HepG2 (cell line): ENCODE measurements at regions not wholly inside any gene's neighbourhood (a gene's known extent, or its start where the extent isn't known, plus 50 kb on each side); places are given as distances from the start of the nearest gene placed in this dataset.

Source experiments
- ATAC-seq: fragments of 200-7000 bp; cut with Tn5 transposase; 3 replicates; pipeline ENCODE4 v1.9.1; 2020; ENCODE audit warnings: mild to moderate bottlenecking, moderate library complexity
- BruUV-seq: library from RNA; stranded (reverse); fragments of 400-500 nt; replicated peaks from 2 replicates; lab custom pipeline; 2021; lab: Mats Ljungman, UMichigan
- CTCF ChIA-PET: fragments of 300-600 bp; formaldehyde crosslinking; extraction: SDS; loops from one replicate; lab custom pipeline; 2021; ENCODE audit warnings: low total read pairs, inconsistent platforms, low intra/inter-chr PET ratio; lab: Yijun Ruan, JAX
- POLR2A ChIA-PET: fragments of 350-600 bp; sonication (Branson Sonifier 250); formaldehyde crosslinking; loops from one replicate; lab custom pipeline; 2020; ENCODE audit warnings: antibody characterized with exemption, inconsistent platforms; lab: Yijun Ruan, JAX
- DNase-seq: peaks from one replicate; pipeline ENCODE4 v3.0.0-alpha.2; 2015; ENCODE audit warnings: low spot score
- FAIRE-seq: peaks from 3 replicates; lab custom pipeline; 2011; peaks lifted over from hg19 to GRCh38; lab: Jason Lieb, UNC
- H2AFZ ChIP-seq: one replicate; pipeline ENCODE4 v1.6.1; 2011; ENCODE audit warnings: low read length, inconsistent platforms
- H3K27ac ChIP-seq: fragments of 300-600 bp; 3 replicates; pipeline ENCODE4 v1.8.0; 2011; ENCODE audit warnings: mixed run types, mild to moderate bottlenecking, mixed read lengths, low read length, inconsistent platforms; ENCODE audit not compliant: insufficient read depth; ENCODE audit errors: extremely low read length
- H3K27me3 ChIP-seq, 2 experiments: fragments of 200-600 bp in 1 of 2; 2 replicates in 1 of 2; 3 replicates in 1 of 2; pipeline versions ENCODE4 v1.6.0 to v1.8.0; 2011; ENCODE audit warnings: low read length in 2 of 2, mild to moderate bottlenecking in 2 of 2, moderate library complexity in 2 of 2, inconsistent platforms in 1 of 2; ENCODE audit not compliant: insufficient read depth in 2 of 2, control insufficient read depth in 1 of 2
- H3K36me3 ChIP-seq, 2 experiments: fragments of 200-600 bp in 1 of 2; replicated peaks in 1 of 2; 2 replicates in 1 of 2; 3 replicates in 1 of 2; pipeline versions ENCODE4 v1.5.1 to v1.8.0; 2011; ENCODE audit warnings: low read length in 2 of 2, inconsistent platforms in 1 of 2; ENCODE audit not compliant: insufficient read depth in 2 of 2, control insufficient read depth in 1 of 2
- H3K4me1 ChIP-seq: 2 replicates; pipeline ENCODE4 v1.5.1; 2012; ENCODE audit warnings: low read length, inconsistent platforms; ENCODE audit not compliant: insufficient read depth
- H3K4me2 ChIP-seq: 2 replicates; pipeline ENCODE4 v1.6.0; 2011; ENCODE audit warnings: low read depth, low read length, inconsistent platforms
- H3K4me3 ChIP-seq, 3 experiments: fragments of 200-600 bp in 1 of 3; sonication (generic), shearing (Covaris generic) in 1 of 3; replicated peaks in 1 of 3; 2 replicates each; pipeline ENCODE4 v1.5.1; 2011 to 2016; ENCODE audit warnings: low read length in 3 of 3, inconsistent platforms in 2 of 3, low read depth in 2 of 3, mild to moderate bottlenecking in 2 of 3, control low read depth in 1 of 3, mixed read lengths in 1 of 3; ENCODE audit not compliant: insufficient read depth in 1 of 3
- H3K79me2 ChIP-seq: one replicate; pipeline ENCODE4 v1.6.1; 2011; ENCODE audit warnings: low read length, inconsistent platforms; ENCODE audit not compliant: insufficient read depth
- H3K9ac ChIP-seq: 2 replicates; pipeline ENCODE4 v1.6.0; 2011; ENCODE audit warnings: mild to moderate bottlenecking, low read depth, low read length, inconsistent platforms; ENCODE audit not compliant: insufficient read depth
- H3K9me3 ChIP-seq: 2 replicates; pipeline ENCODE4 v1.5.1; 2012; ENCODE audit warnings: mild to moderate bottlenecking, low read length
- H4K20me1 ChIP-seq: 2 replicates; pipeline ENCODE4 v1.6.0; 2011; ENCODE audit warnings: inconsistent platforms, mild to moderate bottlenecking, low read length, moderate library complexity; ENCODE audit not compliant: insufficient read depth
- AGO2 ChIP-seq: fragments of 200-400 bp; formaldehyde crosslinking; optimal IDR thresholded peaks from 2 replicates; pipeline ENCODE3; 2017; ENCODE audit warnings: mild to moderate bottlenecking, low read depth, low read length, moderate library complexity
- EEA1 ChIP-seq: sonication (generic); formaldehyde crosslinking; IDR thresholded peaks from 2 replicates; pipeline ENCODE4 v1.5.1; 2020; ENCODE audit warnings: mild to moderate bottlenecking, missing genetic modification reagents, borderline replicate concordance
- FOXK1 ChIP-seq: sonication (generic); formaldehyde crosslinking; IDR thresholded peaks from 2 replicates; pipeline ENCODE4 v1.4.0; 2020; ENCODE audit warnings: low read depth, missing genetic modification reagents, borderline replicate concordance
- MAFF ChIP-seq: IDR thresholded peaks from 2 replicates; pipeline ENCODE4 v1.6.1; 2011; ENCODE audit warnings: low read depth, low read length, improper control_type of control experiment
- ZNF468 ChIP-seq: sonication (generic); formaldehyde crosslinking; IDR thresholded peaks from 2 replicates; pipeline ENCODE4 v1.8.0; 2022; ENCODE audit warnings: mild to moderate bottlenecking, moderate library complexity, missing genetic modification reagents
- ZNF749 ChIP-seq: sonication (generic); formaldehyde crosslinking; IDR thresholded peaks from 2 replicates; pipeline ENCODE4 v1.8.0; 2022; ENCODE audit warnings: mild to moderate bottlenecking, missing genetic modification reagents, moderate library complexity, borderline replicate concordance
- WGBS: methylation state at CpG from one replicate; pipeline ENCODE4 v1.1.6; 2017; ENCODE audit warnings: low lambda C conversion rate; 5-methylcytosine and 5-hydroxymethylcytosine counted together
- in situ Hi-C: cut with HindIII; loops from 2 replicates; pipeline ENCODE4 v1.10.0; 2017; ENCODE audit warnings: low pct_unique_long_range_greater_than_20kb; ENCODE audit not compliant: extremely low pct_ligation_motif_present
- intact Hi-C: fragments of 100-400 bp; cut with micrococcal nuclease; formaldehyde crosslinking; loops from one replicate; pipeline ENCODE4 v1.10.0; 2022; ENCODE audit not compliant: unreplicated experiment
- TF ChIP-seq, protein P1 (sequence below): sonication (generic); formaldehyde crosslinking; IDR thresholded peaks from 2 replicates; pipeline ENCODE4 v1.4.0; 2020; ENCODE audit warnings: missing genetic modification reagents, borderline replicate concordance
- TF ChIP-seq, protein P2 (sequence below): sonication (generic); formaldehyde crosslinking; IDR thresholded peaks from 2 replicates; pipeline ENCODE4 v1.4.0; 2020; ENCODE audit warnings: mild to moderate bottlenecking, missing genetic modification reagents
- TF ChIP-seq, protein P3 (sequence below): sonication (generic); formaldehyde crosslinking; IDR thresholded peaks from 2 replicates; pipeline ENCODE4 v1.4.0; 2020; ENCODE audit warnings: mild to moderate bottlenecking, missing genetic modification reagents

DNA sequence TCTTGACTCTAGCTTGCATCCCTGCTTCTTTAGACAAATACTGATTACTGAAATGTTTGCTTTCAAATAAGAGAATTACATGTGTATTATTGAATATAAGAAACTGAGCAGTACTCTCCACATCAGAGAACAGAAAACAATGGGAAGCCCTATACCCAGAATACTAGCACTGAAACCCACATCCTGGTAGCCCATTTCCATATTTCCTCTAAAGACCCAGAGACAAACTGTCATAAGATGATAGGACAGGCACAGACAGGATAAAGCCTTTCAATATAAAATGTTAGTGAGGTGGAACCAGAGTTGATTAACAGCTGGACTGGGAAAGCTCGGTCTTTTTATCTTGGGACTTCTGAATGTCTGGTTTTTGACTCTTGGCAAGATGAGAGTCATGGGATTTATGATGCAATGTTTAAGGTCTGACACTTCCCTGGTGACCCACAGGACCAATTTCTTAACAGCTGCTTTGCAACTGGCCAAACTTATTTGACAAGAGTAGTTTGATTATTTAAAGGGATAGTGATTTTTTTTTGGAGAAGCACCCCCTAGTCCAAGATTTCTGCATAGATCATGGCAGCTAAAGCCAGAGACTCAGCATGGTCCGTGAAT, 166.9 kb upstream of the ATXN7L3B start:
- ChIA-PET CTCF (no interaction called here), POLR2A (no interaction called here)
- Histone ChIP-seq H3K9ac (no peak overlapping the region), H3K79me2 (no peaks in the 10 kb centered on the region), H3K27ac (no peak overlapping the region), H3K9me3 (no peaks in the 10 kb centered on the region), H3K4me2 (no peak overlapping the region), H2AFZ (no peak overlapping the region), H3K36me3 (no peaks in the 10 kb centered on the region), H3K4me3 (no peak overlapping the region), H3K4me1 (peaks cover 6% of the 10 kb centered on the region), H3K27me3 (no peaks in the 10 kb centered on the region), H4K20me1 (no peaks in the 10 kb centered on the region)
- WGBS: 13% methylated on average over 2 of the region's 2 CpGs
- intact Hi-C loops (no loop called here), in situ Hi-C loops (no loop called here)
- no peak for FAIRE-seq
- no TSS peak for BruUV-seq
- no peak for DNase-seq
- no peak for TF ChIP-seq AGO2
- no peak for TF ChIP-seq ZNF749 (CRISPR knock-in tag)
- TF ChIP-seq, all 625 proteins: peak for 0
- ATAC-seq: no peak

DNA sequence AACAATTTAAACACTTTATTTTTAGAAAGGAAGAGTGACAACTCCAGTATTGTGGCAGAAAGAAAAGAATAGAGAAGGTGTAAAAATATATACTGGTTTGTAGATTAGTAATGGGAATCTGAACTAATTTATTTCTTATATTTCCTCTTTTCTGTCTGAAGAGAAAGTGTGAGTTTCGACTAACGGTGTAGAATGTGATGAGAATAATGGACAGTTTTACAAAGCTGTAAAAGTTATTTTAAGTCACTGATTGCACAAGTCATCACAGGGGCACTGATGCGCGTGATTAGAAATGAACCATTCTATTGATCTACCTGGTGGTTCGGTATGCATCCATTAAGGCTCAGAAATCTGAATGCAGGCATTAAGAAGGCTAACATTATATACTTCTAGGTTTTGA, 158.5 kb upstream of the ATXN7L3B start:
- no peak overlapping the region for H2AFZ ChIP-seq
- H3K9me3 ChIP-seq: no peaks in the 10 kb centered on the region
- no peak for FAIRE-seq
- no peak for ATAC-seq
- no peaks in the 10 kb centered on the region for H3K36me3 ChIP-seq
- BruUV-seq: no TSS peak
- POLR2A ChIA-PET: no interaction called here
- in situ Hi-C loops (no loop called here), intact Hi-C loops (no loop called here)
- H3K27me3 ChIP-seq: no peaks in the 10 kb centered on the region
- peaks cover 11% of the 10 kb centered on the region for H3K4me1 ChIP-seq
- TF ChIP-seq, protein P1, sequence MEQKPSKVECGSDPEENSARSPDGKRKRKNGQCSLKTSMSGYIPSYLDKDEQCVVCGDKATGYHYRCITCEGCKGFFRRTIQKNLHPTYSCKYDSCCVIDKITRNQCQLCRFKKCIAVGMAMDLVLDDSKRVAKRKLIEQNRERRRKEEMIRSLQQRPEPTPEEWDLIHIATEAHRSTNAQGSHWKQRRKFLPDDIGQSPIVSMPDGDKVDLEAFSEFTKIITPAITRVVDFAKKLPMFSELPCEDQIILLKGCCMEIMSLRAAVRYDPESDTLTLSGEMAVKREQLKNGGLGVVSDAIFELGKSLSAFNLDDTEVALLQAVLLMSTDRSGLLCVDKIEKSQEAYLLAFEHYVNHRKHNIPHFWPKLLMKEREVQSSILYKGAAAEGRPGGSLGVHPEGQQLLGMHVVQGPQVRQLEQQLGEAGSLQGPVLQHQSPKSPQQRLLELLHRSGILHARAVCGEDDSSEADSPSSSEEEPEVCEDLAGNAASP (CRISPR knock-in tag): no peak
- TF ChIP-seq, protein P2, sequence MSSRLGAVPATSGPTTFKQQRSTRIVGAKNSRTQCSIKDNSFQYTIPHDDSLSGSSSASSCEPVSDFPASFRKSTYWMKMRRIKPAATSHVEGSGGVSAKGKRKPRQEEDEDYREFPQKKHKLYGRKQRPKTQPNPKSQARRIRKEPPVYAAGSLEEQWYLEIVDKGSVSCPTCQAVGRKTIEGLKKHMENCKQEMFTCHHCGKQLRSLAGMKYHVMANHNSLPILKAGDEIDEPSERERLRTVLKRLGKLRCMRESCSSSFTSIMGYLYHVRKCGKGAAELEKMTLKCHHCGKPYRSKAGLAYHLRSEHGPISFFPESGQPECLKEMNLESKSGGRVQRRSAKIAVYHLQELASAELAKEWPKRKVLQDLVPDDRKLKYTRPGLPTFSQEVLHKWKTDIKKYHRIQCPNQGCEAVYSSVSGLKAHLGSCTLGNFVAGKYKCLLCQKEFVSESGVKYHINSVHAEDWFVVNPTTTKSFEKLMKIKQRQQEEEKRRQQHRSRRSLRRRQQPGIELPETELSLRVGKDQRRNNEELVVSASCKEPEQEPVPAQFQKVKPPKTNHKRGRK (CRISPR knock-in tag): no peak
- TF ChIP-seq EEA1 (CRISPR knock-in tag) (no peak), MAFF (no peak), FOXK1 (no peak), ZNF468 (CRISPR knock-in tag) (no peak)
- TF ChIP-seq, protein P3, sequence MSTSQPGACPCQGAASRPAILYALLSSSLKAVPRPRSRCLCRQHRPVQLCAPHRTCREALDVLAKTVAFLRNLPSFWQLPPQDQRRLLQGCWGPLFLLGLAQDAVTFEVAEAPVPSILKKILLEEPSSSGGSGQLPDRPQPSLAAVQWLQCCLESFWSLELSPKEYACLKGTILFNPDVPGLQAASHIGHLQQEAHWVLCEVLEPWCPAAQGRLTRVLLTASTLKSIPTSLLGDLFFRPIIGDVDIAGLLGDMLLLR (CRISPR knock-in tag): no peak
- no peaks in the 10 kb centered on the region for H4K20me1 ChIP-seq
- no peak overlapping the region for H3K4me3 ChIP-seq
- 26% methylated on average over 5 of the region's 5 CpGs for WGBS
- DNase-seq: no peak
- no peak overlapping the region for H3K9ac ChIP-seq
- H3K4me2 ChIP-seq: no peak overlapping the region
- no peak overlapping the region for H3K27ac ChIP-seq
- no peaks in the 10 kb centered on the region for H3K79me2 ChIP-seq
- CTCF ChIA-PET: no interaction called here
